ENCODE measurements at regions not wholly inside any gene's neighbourhood (a gene's known extent, or its start where the extent isn't known, plus 50 kb on each side); places are given as distances from the start of the nearest gene placed in this dataset.

DNA sequence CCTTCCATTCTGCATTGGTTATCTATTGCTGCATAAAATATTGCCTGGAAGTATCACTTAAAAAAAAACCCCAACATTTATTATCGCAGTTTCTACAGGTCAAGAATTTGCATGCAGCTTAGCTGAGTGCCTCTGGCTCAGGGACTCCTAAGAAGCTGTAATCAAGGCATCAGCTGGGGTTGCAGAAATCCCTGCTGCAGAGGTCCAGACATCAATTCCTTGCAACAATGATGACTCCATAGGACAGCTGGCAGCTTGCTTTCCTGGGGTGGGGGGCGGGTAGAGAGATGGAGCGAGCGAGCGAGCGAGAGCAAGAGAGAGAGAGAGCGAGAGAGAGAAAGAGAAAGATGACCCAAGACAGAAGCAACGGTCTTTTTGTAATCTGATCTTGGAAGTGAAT is 308.1 kb downstream of the HAPSTR1 start:
- Histone ChIP-seq H3K4me3 (replicated peaks in 1 of 4; ENCODE audit: control extremely low read depth in 1 of 4, insufficient read depth in 1 of 4, low read depth in 3 of 4, low read length in 4 of 4) (no peak overlapping the region), H2AFZ (ENCODE audit: low read length) (no peak overlapping the region), H4K20me1 (ENCODE audit: control insufficient read depth, extremely low read depth, insufficient read depth, low read length) (no peaks in the 10 kb centered on the region), H3K9ac (ENCODE audit: insufficient read depth, low read length) (no peak overlapping the region), H3K36me3 (ENCODE audit: control insufficient read depth, insufficient read depth, low read length) (no peaks in the 10 kb centered on the region), H3K9me3 (ENCODE audit: control insufficient read depth, insufficient read depth, low read depth, low read length) (no peaks in the 10 kb centered on the region), H3K4me1 (ENCODE audit: control insufficient read depth, extremely low read depth, insufficient read depth, low read length) (no peaks in the 10 kb centered on the region), H3K4me2 (ENCODE audit: extremely low read depth, insufficient read depth, low read length) (no peak overlapping the region), H3K79me2 (ENCODE audit: control insufficient read depth, insufficient read depth, low read length) (no peaks in the 10 kb centered on the region), H3K27me3 (ENCODE audit: control insufficient read depth, insufficient read depth, low read length) (no peaks in the 10 kb centered on the region), H3K27ac (ENCODE audit: insufficient read depth, low read length) (no peak overlapping the region)
- TF ChIP-seq EZH2 (IDR thresholded peaks at IDR 0.05; ENCODE audit: low read length, missing control alignments) = no peak
- TF ChIP-seq, protein P1, sequence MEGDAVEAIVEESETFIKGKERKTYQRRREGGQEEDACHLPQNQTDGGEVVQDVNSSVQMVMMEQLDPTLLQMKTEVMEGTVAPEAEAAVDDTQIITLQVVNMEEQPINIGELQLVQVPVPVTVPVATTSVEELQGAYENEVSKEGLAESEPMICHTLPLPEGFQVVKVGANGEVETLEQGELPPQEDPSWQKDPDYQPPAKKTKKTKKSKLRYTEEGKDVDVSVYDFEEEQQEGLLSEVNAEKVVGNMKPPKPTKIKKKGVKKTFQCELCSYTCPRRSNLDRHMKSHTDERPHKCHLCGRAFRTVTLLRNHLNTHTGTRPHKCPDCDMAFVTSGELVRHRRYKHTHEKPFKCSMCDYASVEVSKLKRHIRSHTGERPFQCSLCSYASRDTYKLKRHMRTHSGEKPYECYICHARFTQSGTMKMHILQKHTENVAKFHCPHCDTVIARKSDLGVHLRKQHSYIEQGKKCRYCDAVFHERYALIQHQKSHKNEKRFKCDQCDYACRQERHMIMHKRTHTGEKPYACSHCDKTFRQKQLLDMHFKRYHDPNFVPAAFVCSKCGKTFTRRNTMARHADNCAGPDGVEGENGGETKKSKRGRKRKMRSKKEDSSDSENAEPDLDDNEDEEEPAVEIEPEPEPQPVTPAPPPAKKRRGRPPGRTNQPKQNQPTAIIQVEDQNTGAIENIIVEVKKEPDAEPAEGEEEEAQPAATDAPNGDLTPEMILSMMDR (conservative IDR thresholded peaks at IDR 0.05 in 1 of 2, IDR thresholded peaks at IDR 0.05 in 1 of 2; ENCODE audit: low read depth in 1 of 2, low read length in 2 of 2) = no peak
- DNase-seq (ENCODE audit: low read depth in 2 of 2) = no peak

DNA sequence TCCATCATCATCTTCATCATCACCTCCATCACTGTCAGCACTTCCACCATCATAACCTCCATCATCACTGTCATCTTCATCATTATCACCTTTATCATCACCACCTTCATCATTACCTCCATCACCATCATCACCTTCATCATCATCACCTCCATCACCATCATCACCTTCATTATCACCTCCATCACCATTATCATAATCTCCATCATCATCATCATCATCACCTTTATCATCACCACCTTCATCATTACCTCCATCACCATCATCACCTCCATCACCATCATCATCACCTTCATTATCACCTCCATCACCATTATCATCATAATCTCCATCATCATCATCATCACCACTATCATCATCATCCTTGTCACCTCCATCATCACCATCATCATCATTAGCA is 309.7 kb downstream of the HAPSTR1 start:
- no peak overlapping the region for H2AFZ ChIP-seq (ENCODE audit: low read length)
- H3K9me3 ChIP-seq (ENCODE audit: control insufficient read depth, insufficient read depth, low read depth, low read length) = no peaks in the 10 kb centered on the region
- H3K36me3 ChIP-seq (ENCODE audit: control insufficient read depth, insufficient read depth, low read length) = no peaks in the 10 kb centered on the region
- H4K20me1 ChIP-seq (ENCODE audit: control insufficient read depth, extremely low read depth, insufficient read depth, low read length) = no peaks in the 10 kb centered on the region
- H3K9ac ChIP-seq (ENCODE audit: insufficient read depth, low read length) = no peak overlapping the region
- H3K4me3 ChIP-seq (replicated peaks in 1 of 4; ENCODE audit: control extremely low read depth in 1 of 4, insufficient read depth in 1 of 4, low read depth in 3 of 4, low read length in 4 of 4) = no peak overlapping the region
- no peak for TF ChIP-seq EZH2 (IDR thresholded peaks at IDR 0.05; ENCODE audit: low read length, missing control alignments)
- TF ChIP-seq, protein P1 (conservative IDR thresholded peaks at IDR 0.05 in 1 of 2, IDR thresholded peaks at IDR 0.05 in 1 of 2; ENCODE audit: low read depth in 1 of 2, low read length in 2 of 2) = no peak
- H3K27me3 ChIP-seq (ENCODE audit: control insufficient read depth, insufficient read depth, low read length) = no peaks in the 10 kb centered on the region
- no peaks in the 10 kb centered on the region for H3K79me2 ChIP-seq (ENCODE audit: control insufficient read depth, insufficient read depth, low read length)
- no peak overlapping the region for H3K4me2 ChIP-seq (ENCODE audit: extremely low read depth, insufficient read depth, low read length)
- no peak for DNase-seq (ENCODE audit: low read depth in 2 of 2)
- H3K27ac ChIP-seq (ENCODE audit: insufficient read depth, low read length) = no peak overlapping the region
- H3K4me1 ChIP-seq (ENCODE audit: control insufficient read depth, extremely low read depth, insufficient read depth, low read length) = no peaks in the 10 kb centered on the region

DNA sequence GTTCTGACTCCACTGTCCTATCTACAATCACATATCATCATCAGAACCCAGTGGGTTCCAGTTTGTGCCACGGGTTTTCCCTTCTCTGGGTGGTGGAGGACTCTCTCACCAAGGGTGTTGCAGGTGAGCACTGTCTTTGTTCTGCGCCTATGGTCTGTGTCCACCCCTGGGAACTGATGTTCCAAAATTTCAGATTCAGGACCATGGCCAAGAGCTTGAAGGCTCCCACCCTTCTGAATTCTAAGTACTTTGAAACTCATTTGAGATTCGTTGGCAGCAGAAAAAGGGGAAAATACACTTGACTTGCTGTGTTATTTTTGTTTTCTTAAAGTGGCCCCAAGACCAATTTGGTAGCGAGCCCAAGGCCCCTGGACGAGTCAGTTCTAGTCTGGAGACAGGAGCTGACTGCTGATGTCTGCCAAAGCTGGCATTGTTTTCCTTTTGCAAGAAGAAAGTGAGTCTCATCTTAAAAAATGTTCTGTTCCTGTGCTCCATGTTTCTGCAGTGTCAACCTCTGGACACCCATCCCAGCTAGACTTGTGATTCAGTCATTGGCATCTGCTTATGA is 310.9 kb downstream of the HAPSTR1 start:
- no peaks in the 10 kb centered on the region for H3K27me3 ChIP-seq (ENCODE audit: control insufficient read depth, insufficient read depth, low read length)
- no peaks in the 10 kb centered on the region for H4K20me1 ChIP-seq (ENCODE audit: control insufficient read depth, extremely low read depth, insufficient read depth, low read length)
- no peak for DNase-seq (ENCODE audit: low read depth in 2 of 2)
- no peaks in the 10 kb centered on the region for H3K79me2 ChIP-seq (ENCODE audit: control insufficient read depth, insufficient read depth, low read length)
- H3K9me3 ChIP-seq (ENCODE audit: control insufficient read depth, insufficient read depth, low read depth, low read length) = no peaks in the 10 kb centered on the region
- no peak overlapping the region for H3K4me3 ChIP-seq (replicated peaks in 1 of 4; ENCODE audit: control extremely low read depth in 1 of 4, insufficient read depth in 1 of 4, low read depth in 3 of 4, low read length in 4 of 4)
- no peaks in the 10 kb centered on the region for H3K36me3 ChIP-seq (ENCODE audit: control insufficient read depth, insufficient read depth, low read length)
- TF ChIP-seq, protein P1 (conservative IDR thresholded peaks at IDR 0.05 in 1 of 2, IDR thresholded peaks at IDR 0.05 in 1 of 2; ENCODE audit: low read depth in 1 of 2, low read length in 2 of 2) = no peak
- no peak for TF ChIP-seq EZH2 (IDR thresholded peaks at IDR 0.05; ENCODE audit: low read length, missing control alignments)
- no peak overlapping the region for H3K4me2 ChIP-seq (ENCODE audit: extremely low read depth, insufficient read depth, low read length)
- H2AFZ ChIP-seq (ENCODE audit: low read length) = no peak overlapping the region
- H3K4me1 ChIP-seq (ENCODE audit: control insufficient read depth, extremely low read depth, insufficient read depth, low read length) = no peaks in the 10 kb centered on the region
- H3K9ac ChIP-seq (ENCODE audit: insufficient read depth, low read length) = no peak overlapping the region
- H3K27ac ChIP-seq (ENCODE audit: insufficient read depth, low read length) = no peak overlapping the region

All from fibroblast of lung (primary cell).